ENCODE measurements at regions not wholly inside any gene's neighbourhood (a gene's known extent, or its start where the extent isn't known, plus 50 kb on each side); places are given as distances from the start of the nearest gene placed in this dataset.

DNA sequence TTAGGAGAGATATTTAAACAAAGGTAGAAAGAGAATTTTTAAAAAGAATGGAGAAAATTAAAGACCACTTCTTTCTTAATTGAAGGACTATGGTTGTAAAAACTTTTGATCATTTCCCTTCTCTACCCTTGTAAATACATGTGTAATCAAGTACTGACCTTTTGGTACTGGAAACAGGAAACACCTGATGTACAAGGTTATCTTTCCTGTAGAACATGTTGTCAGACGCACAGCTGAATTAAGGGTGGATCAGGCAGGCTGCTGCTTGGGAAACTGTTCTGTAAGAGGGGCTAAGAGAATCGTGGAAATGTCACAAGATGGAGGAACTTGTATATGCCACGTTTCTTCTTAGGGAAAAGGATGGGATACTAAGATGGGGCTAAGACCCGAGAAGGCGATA, 341.6 kb downstream of the ZNF608 start:
- DNase-seq (ENCODE audit: low read depth in 1 of 2, low spot score in 2 of 2) (no peak), FAIRE-seq (no peak)
- 92% methylated on average over 5 of the region's 5 CpGs; no CpG with 5 or more reads in 1 of the 2 experiments for WGBS, 2 experiments (ENCODE audit: extremely low coverage in 1 of 2, insufficient coverage in 1 of 2, insufficient read length in 1 of 2, insufficient replicate concordance in 2 of 2, low coverage in 1 of 2, low lambda C conversion rate in 2 of 2, missing lambda C conversion rate in 1 of 2)
- no peaks in the 10 kb centered on the region for H3K79me2 ChIP-seq (ENCODE audit: control insufficient read depth in 1 of 2, insufficient read depth in 2 of 2, low read length in 2 of 2)
- H3K27me3 ChIP-seq (replicated peaks in 1 of 4; ENCODE audit: control insufficient read depth in 3 of 4, extremely low read depth in 1 of 4, insufficient read depth in 3 of 4, low read length in 3 of 4): no peaks in the 10 kb centered on the region
- H4K91ac ChIP-seq (replicated peaks; ENCODE audit: insufficient read length, low read length): no peak overlapping the region
- no peak overlapping the region for H2BK20ac ChIP-seq (ENCODE audit: low read length)
- no peak overlapping the region for H3K4me2 ChIP-seq (ENCODE audit: insufficient read depth in 1 of 2, low read depth in 2 of 2, low read length in 2 of 2)
- H3K4ac ChIP-seq (replicated peaks; ENCODE audit: insufficient read length, low read depth, low read length): no peak overlapping the region
- H3K56ac ChIP-seq (replicated peaks; ENCODE audit: insufficient read length, low read depth, low read length): no peak overlapping the region
- no peaks in the 10 kb centered on the region for H3K9me3 ChIP-seq (ENCODE audit: insufficient read depth in 2 of 2, low read depth in 1 of 2, low read length in 1 of 2)
- no peak overlapping the region for H2AFZ ChIP-seq (ENCODE audit: low read length)
- no peak overlapping the region for H4K5ac ChIP-seq (ENCODE audit: insufficient read length, low read depth, low read length)
- ChIA-PET POLR2A (ENCODE audit: partially characterized antibody) (no interaction called here), CTCF (ENCODE audit: partially characterized antibody) (no interaction called here)
- H3K9ac ChIP-seq (replicated peaks in 1 of 4; ENCODE audit: extremely low read depth in 1 of 4, low read depth in 3 of 4, low read length in 3 of 4): no peak overlapping the region
- H3K18ac ChIP-seq (ENCODE audit: extremely low read depth, low read length): no peak overlapping the region
- H2BK120ac ChIP-seq (replicated peaks; ENCODE audit: low read depth, low read length): no peak overlapping the region
- H2BK15ac ChIP-seq (ENCODE audit: low read length): no peak overlapping the region
- H2BK12ac ChIP-seq (ENCODE audit: low read depth, low read length): no peak overlapping the region
- H3K23ac ChIP-seq (ENCODE audit: insufficient read length): no peak overlapping the region
- no peak overlapping the region for H3K4me3 ChIP-seq (ENCODE audit: extremely low read depth in 1 of 4, insufficient read depth in 2 of 4, low read depth in 3 of 4, low read length in 4 of 4)
- H3K4me1 ChIP-seq (replicated peaks in 1 of 4; ENCODE audit: control insufficient read depth in 3 of 4, insufficient read depth in 4 of 4, low read length in 3 of 4): peaks cover 0 to 3% (median 0%) of the 10 kb centered on the region in 4 experiments; a peak in 2 of 7 replicates
- no peak overlapping the region for H2BK5ac ChIP-seq (ENCODE audit: low read depth, low read length)
- H4K20me1 ChIP-seq (replicated peaks in 1 of 2; ENCODE audit: control insufficient read depth in 1 of 2, insufficient read depth in 2 of 2, low read length in 2 of 2): no peaks in the 10 kb centered on the region
- H4K8ac ChIP-seq (ENCODE audit: extremely low read depth, insufficient read depth, low read length): no peak overlapping the region
- no peak overlapping the region for H3K27ac ChIP-seq (ENCODE audit: low read depth, low read length)
- no peak overlapping the region for H3K14ac ChIP-seq (ENCODE audit: insufficient read length)
- no peak overlapping the region for H2AK5ac ChIP-seq (ENCODE audit: low read depth, low read length)
- TF ChIP-seq FOSL1 (IDR thresholded peaks at IDR 0.05; ENCODE audit: insufficient read depth, low read depth, low read length): no peak
- TF ChIP-seq NRF1 (IDR thresholded peaks at IDR 0.05; ENCODE audit: low read depth, low read length): no peak
- TF ChIP-seq TBP (IDR thresholded peaks at IDR 0.05; ENCODE audit: low read depth, low read length): no peak
- no peak for TF ChIP-seq TAF1 (IDR thresholded peaks at IDR 0.05; ENCODE audit: low read depth, low read length)
- TF ChIP-seq CHD2 (IDR thresholded peaks at IDR 0.05; ENCODE audit: low read length): no peak
- TF ChIP-seq, protein P1, sequence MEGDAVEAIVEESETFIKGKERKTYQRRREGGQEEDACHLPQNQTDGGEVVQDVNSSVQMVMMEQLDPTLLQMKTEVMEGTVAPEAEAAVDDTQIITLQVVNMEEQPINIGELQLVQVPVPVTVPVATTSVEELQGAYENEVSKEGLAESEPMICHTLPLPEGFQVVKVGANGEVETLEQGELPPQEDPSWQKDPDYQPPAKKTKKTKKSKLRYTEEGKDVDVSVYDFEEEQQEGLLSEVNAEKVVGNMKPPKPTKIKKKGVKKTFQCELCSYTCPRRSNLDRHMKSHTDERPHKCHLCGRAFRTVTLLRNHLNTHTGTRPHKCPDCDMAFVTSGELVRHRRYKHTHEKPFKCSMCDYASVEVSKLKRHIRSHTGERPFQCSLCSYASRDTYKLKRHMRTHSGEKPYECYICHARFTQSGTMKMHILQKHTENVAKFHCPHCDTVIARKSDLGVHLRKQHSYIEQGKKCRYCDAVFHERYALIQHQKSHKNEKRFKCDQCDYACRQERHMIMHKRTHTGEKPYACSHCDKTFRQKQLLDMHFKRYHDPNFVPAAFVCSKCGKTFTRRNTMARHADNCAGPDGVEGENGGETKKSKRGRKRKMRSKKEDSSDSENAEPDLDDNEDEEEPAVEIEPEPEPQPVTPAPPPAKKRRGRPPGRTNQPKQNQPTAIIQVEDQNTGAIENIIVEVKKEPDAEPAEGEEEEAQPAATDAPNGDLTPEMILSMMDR (IDR thresholded peaks at IDR 0.05; ENCODE audit: control extremely low read depth in 1 of 3, insufficient read depth in 1 of 3, low read depth in 1 of 3, low read length in 3 of 3): no peak
- TF ChIP-seq, protein P2, sequence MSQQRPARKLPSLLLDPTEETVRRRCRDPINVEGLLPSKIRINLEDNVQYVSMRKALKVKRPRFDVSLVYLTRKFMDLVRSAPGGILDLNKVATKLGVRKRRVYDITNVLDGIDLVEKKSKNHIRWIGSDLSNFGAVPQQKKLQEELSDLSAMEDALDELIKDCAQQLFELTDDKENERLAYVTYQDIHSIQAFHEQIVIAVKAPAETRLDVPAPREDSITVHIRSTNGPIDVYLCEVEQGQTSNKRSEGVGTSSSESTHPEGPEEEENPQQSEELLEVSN (IDR thresholded peaks at IDR 0.05): no peak
- TF ChIP-seq CHD1 (IDR thresholded peaks at IDR 0.05; ENCODE audit: low read depth, low read length): no peak
- TF ChIP-seq SP4 (IDR thresholded peaks at IDR 0.05; ENCODE audit: low read length): no peak
- no peak for TF ChIP-seq SP1 (IDR thresholded peaks at IDR 0.05; ENCODE audit: low read depth, low read length)
- TF ChIP-seq POLR2AphosphoS5 (IDR thresholded peaks at IDR 0.05; ENCODE audit: low read depth, low read length): no peak
- TF ChIP-seq CEBPB (IDR thresholded peaks at IDR 0.05; ENCODE audit: low read depth, low read length): no peak
- TF ChIP-seq CTBP2 (IDR thresholded peaks at IDR 0.05; ENCODE audit: borderline replicate concordance, insufficient read depth, insufficient read length, low read length): no peak
- H3K36me3 ChIP-seq (ENCODE audit: control insufficient read depth in 2 of 4, insufficient read depth in 4 of 4, low read length in 3 of 4): no peaks in the 10 kb centered on the region
- H3K23me2 ChIP-seq (ENCODE audit: low read depth, low read length): no peaks in the 10 kb centered on the region
- H3K79me1 ChIP-seq (ENCODE audit: low read depth, low read length): no peaks in the 10 kb centered on the region

All from H1 (cell line).